ENCODE measurements at regions not wholly inside any gene's neighbourhood (a gene's known extent, or its start where the extent isn't known, plus 50 kb on each side); places are given as distances from the start of the nearest gene placed in this dataset.
A peak's percentile ranks its signal among the peaks of the same experiment; 100 is the strongest.

GRCh38 chr3:66659056-66659455, 158.2 kb upstream of the LRIG1 start:
- no peak for TF ChIP-seq EZH2 (IDR thresholded peaks at IDR 0.05)
- no peak for TF ChIP-seq EZH2phosphoT487 (IDR thresholded peaks at IDR 0.05)
- TF ChIP-seq, protein P1, sequence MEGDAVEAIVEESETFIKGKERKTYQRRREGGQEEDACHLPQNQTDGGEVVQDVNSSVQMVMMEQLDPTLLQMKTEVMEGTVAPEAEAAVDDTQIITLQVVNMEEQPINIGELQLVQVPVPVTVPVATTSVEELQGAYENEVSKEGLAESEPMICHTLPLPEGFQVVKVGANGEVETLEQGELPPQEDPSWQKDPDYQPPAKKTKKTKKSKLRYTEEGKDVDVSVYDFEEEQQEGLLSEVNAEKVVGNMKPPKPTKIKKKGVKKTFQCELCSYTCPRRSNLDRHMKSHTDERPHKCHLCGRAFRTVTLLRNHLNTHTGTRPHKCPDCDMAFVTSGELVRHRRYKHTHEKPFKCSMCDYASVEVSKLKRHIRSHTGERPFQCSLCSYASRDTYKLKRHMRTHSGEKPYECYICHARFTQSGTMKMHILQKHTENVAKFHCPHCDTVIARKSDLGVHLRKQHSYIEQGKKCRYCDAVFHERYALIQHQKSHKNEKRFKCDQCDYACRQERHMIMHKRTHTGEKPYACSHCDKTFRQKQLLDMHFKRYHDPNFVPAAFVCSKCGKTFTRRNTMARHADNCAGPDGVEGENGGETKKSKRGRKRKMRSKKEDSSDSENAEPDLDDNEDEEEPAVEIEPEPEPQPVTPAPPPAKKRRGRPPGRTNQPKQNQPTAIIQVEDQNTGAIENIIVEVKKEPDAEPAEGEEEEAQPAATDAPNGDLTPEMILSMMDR (IDR thresholded peaks at IDR 0.05) = no peak

GRCh38 chr3:66661628-66662027, 160.8 kb upstream of the LRIG1 start:
- Histone ChIP-seq H3K9ac (no peak overlapping the region), H3K9me3 (ENCODE audit: low read depth) (no peaks in the 10 kb centered on the region), H3K4me3 (no peak overlapping the region), H3K79me2 (ENCODE audit: low read depth) (no peaks in the 10 kb centered on the region), H3K4me1 (peaks cover 9% of the 10 kb centered on the region), H3K27me3 (no peaks in the 10 kb centered on the region), H3K36me3 (no peaks in the 10 kb centered on the region), H3F3A (ENCODE audit: low read depth) (peaks cover 2% of the 10 kb centered on the region), H3K4me2 (no peak overlapping the region), H2AFZ (replicated peaks) (peak overlapping the region; percentile 48), H4K20me1 (ENCODE audit: low read depth) (no peaks in the 10 kb centered on the region), H3K27ac (no peak overlapping the region)
- no peaks in the 10 kb centered on the region for H3K9me3 Mint-ChIP-seq
- no peaks in the 10 kb centered on the region for H3K27me3 Mint-ChIP-seq (ENCODE audit: insufficient read depth, low read depth)
- no peaks in the 10 kb centered on the region for H3K36me3 Mint-ChIP-seq
- H3K4me1 Mint-ChIP-seq = peaks cover 4% of the 10 kb centered on the region
- H3K4me3 Mint-ChIP-seq = no peak overlapping the region
- DNase-seq (ENCODE audit: low spot score) = no peak
- H3K27ac Mint-ChIP-seq = peak overlapping the region; percentile 12
- no peak for TF ChIP-seq EZH2 (IDR thresholded peaks at IDR 0.05)
- TF ChIP-seq, protein P1 (IDR thresholded peaks at IDR 0.05) = no peak
- no peak for TF ChIP-seq EZH2phosphoT487 (IDR thresholded peaks at IDR 0.05)

More at GRCh38 chr3:66659056-66659455, 158.2 kb upstream of the LRIG1 start:
- no peak overlapping the region for H3K4me2 ChIP-seq
- H3K4me3 ChIP-seq = no peak overlapping the region
- no peak overlapping the region for H3K4me3 Mint-ChIP-seq
- H3K79me2 ChIP-seq (ENCODE audit: low read depth) = no peaks in the 10 kb centered on the region
- no peak overlapping the region for H2AFZ ChIP-seq (replicated peaks)
- no peaks in the 10 kb centered on the region for H3K9me3 ChIP-seq (ENCODE audit: low read depth)
- no peaks in the 10 kb centered on the region for H3K9me3 Mint-ChIP-seq
- H3K9ac ChIP-seq = no peak overlapping the region
- no peaks in the 10 kb centered on the region for H3K36me3 Mint-ChIP-seq
- H4K20me1 ChIP-seq (ENCODE audit: low read depth) = no peaks in the 10 kb centered on the region
- H3K27me3 ChIP-seq = no peaks in the 10 kb centered on the region
- no peaks in the 10 kb centered on the region for H3K36me3 ChIP-seq
- DNase-seq (ENCODE audit: low spot score) = no peak
- H3K4me1 Mint-ChIP-seq = peaks cover 27% of the 10 kb centered on the region
- H3K27ac ChIP-seq = no peak overlapping the region
- peaks cover 3% of the 10 kb centered on the region for H3F3A ChIP-seq (ENCODE audit: low read depth)
- peaks cover 2% of the 10 kb centered on the region for H3K27me3 Mint-ChIP-seq (ENCODE audit: insufficient read depth, low read depth)
- no peak overlapping the region for H3K27ac Mint-ChIP-seq
- H3K4me1 ChIP-seq = peaks cover 24% of the 10 kb centered on the region

- DNase-seq (ENCODE audit: low spot score) = no peak
- TF ChIP-seq EZH2phosphoT487 (IDR thresholded peaks at IDR 0.05) = no peak
- TF ChIP-seq, protein P1 (IDR thresholded peaks at IDR 0.05) = no peak
- TF ChIP-seq EZH2 (IDR thresholded peaks at IDR 0.05) = no peak
- H4K20me1 ChIP-seq (ENCODE audit: low read depth) = no peaks in the 10 kb centered on the region
- no peak overlapping the region for H3K4me3 ChIP-seq
- no peaks in the 10 kb centered on the region for H3K9me3 ChIP-seq (ENCODE audit: low read depth)
- no peaks in the 10 kb centered on the region for H3K9me3 Mint-ChIP-seq
- no peaks in the 10 kb centered on the region for H3K36me3 Mint-ChIP-seq
- no peak overlapping the region for H3K4me2 ChIP-seq
- no peak overlapping the region for H3K4me3 Mint-ChIP-seq
- H3K27ac Mint-ChIP-seq = no peak overlapping the region
- no peaks in the 10 kb centered on the region for H3F3A ChIP-seq (ENCODE audit: low read depth)
- H3K4me1 Mint-ChIP-seq = no peaks in the 10 kb centered on the region
- no peaks in the 10 kb centered on the region for H3K27me3 Mint-ChIP-seq (ENCODE audit: insufficient read depth, low read depth)
- no peak overlapping the region for H3K27ac ChIP-seq
- peaks cover 11% of the 10 kb centered on the region for H3K4me1 ChIP-seq
- H2AFZ ChIP-seq (replicated peaks) = no peak overlapping the region
- no peaks in the 10 kb centered on the region for H3K36me3 ChIP-seq
- H3K27me3 ChIP-seq = no peaks in the 10 kb centered on the region
- H3K79me2 ChIP-seq (ENCODE audit: low read depth) = no peaks in the 10 kb centered on the region
- H3K9ac ChIP-seq = no peak overlapping the region
Measured at GRCh38 chr3:66662894-66663293, 162.1 kb upstream of the LRIG1 start.

All from neural progenitor cell (in vitro differentiated cells).